Coronary artery (tissue), 2 donors: ENCODE measurements at regions not wholly inside any gene's neighbourhood (a gene's known extent, or its start where the extent isn't known, plus 50 kb on each side); places are given as distances from the start of the nearest gene placed in this dataset.
A peak's percentile ranks its signal among the peaks of the same experiment; 100 is the strongest.

ENCODE experiments used
- DNase-seq: peaks from one replicate; pipeline ENCODE4 v3.0.0-alpha.2; 2017; ENCODE audit warnings: low spot score
- H3K27ac ChIP-seq, 2 donors: fragments of 200-600 bp; sonication (generic); one replicate each; pipeline ENCODE4 v1.5.1; 2016 to 2019
- H3K4me3 ChIP-seq: fragments of 200-600 bp; sonication (generic); 2 replicates; pipeline ENCODE4 v1.5.1; 2016; ENCODE audit warnings: mild to moderate bottlenecking, moderate library complexity
- CTCF ChIP-seq: fragments of 200-600 bp; sonication (generic); IDR thresholded peaks from one replicate; pipeline ENCODE4 v1.5.1; 2019; ENCODE audit warnings: antibody characterized with exemption

- Histone ChIP-seq H3K27ac (no peak overlapping the region), H3K4me3 (no peak overlapping the region)
- DNase-seq: no peak
- TF ChIP-seq CTCF: no peak
Measured at GRCh38 chr3:99516936-99517335, 121.5 kb upstream of the COL8A1 start.

- no peak for DNase-seq
- H3K27ac ChIP-seq: no peak overlapping the region
- TF ChIP-seq CTCF: no peak
- no peak overlapping the region for H3K4me3 ChIP-seq
Measured at GRCh38 chr3:99515891-99516290, 122.5 kb upstream of the COL8A1 start.

- H3K4me3 ChIP-seq: no peak overlapping the region
- no peak overlapping the region for H3K27ac ChIP-seq
- no peak for DNase-seq
- no peak for TF ChIP-seq CTCF
Measured at GRCh38 chr3:99509224-99509623, 129.2 kb upstream of the COL8A1 start.

- TF ChIP-seq CTCF: no peak
- H3K27ac ChIP-seq: peak overlapping the region in 1 of 2 donors; percentile 9
- no peak for DNase-seq
- H3K4me3 ChIP-seq: no peak overlapping the region
Measured at GRCh38 chr3:99508191-99508590, 130.2 kb upstream of the COL8A1 start.

- DNase-seq: no peak
- no peak for TF ChIP-seq CTCF
- H3K4me3 ChIP-seq: no peak overlapping the region
- peak overlapping the region in 1 of 2 donors; percentile 57 for H3K27ac ChIP-seq
Measured at GRCh38 chr3:99505646-99506269, 132.6 kb upstream of the COL8A1 start.

GRCh38 chr3:99505200-99505599 lies 133.2 kb upstream of the COL8A1 start:
- Histone ChIP-seq H3K4me3 (no peak overlapping the region), H3K27ac (peak overlapping the region; percentile 36 to 57)
- no peak for DNase-seq
- TF ChIP-seq CTCF: no peak

GRCh38 chr3:99504258-99504657 lies 134.1 kb upstream of the COL8A1 start:
- Histone ChIP-seq H3K4me3 (no peak overlapping the region), H3K27ac (peak overlapping the region; percentile 36 to 80)
- no peak for TF ChIP-seq CTCF
- no peak for DNase-seq
